Epithelial cell of prostate (primary cell): ENCODE measurements at regions not wholly inside any gene's neighbourhood (a gene's known extent, or its start where the extent isn't known, plus 50 kb on each side); places are given as distances from the start of the nearest gene placed in this dataset.
A peak's percentile ranks its signal among the peaks of the same experiment; 100 is the strongest.

Source experiments
- DNase-seq: peaks from one replicate; pipeline ENCODE4 v3.0.0-alpha.2; 2011; ENCODE audit warnings: low read depth, low spot score
- H3K27ac ChIP-seq: fragments of 450-650 bp; 2 replicates; pipeline ENCODE4 v1.5.1; 2017; ENCODE audit warnings: mild to moderate bottlenecking

GRCh38 chr4:144202081-144202480 lies 61.6 kb upstream of the GYPA start:
- no peak overlapping the region for H3K27ac ChIP-seq
- DNase-seq: no peak

- no peak overlapping the region for H3K27ac ChIP-seq
- no peak for DNase-seq
These were observed 62.6 kb upstream of the GYPA start for GRCh38 chr4:144203155-144203554.

GRCh38 chr4:144204431-144204830 lies 63.9 kb upstream of the GYPA start:
- DNase-seq: no peak
- H3K27ac ChIP-seq: no peak overlapping the region

- no peak overlapping the region for H3K27ac ChIP-seq
- DNase-seq: no peak
These were observed 66.2 kb upstream of the GYPA start for GRCh38 chr4:144206711-144207110.

- no peak for DNase-seq
- no peak overlapping the region for H3K27ac ChIP-seq
These were observed 67.6 kb upstream of the GYPA start for GRCh38 chr4:144208074-144208473.

GRCh38 chr4:144209491-144209890 lies 69.0 kb upstream of the GYPA start:
- no peak for DNase-seq
- H3K27ac ChIP-seq: no peak overlapping the region

- DNase-seq: no peak
- H3K27ac ChIP-seq: no peak overlapping the region
These were observed 72.9 kb upstream of the GYPA start for GRCh38 chr4:144213371-144213770.

- H3K27ac ChIP-seq: no peak overlapping the region
- DNase-seq: no peak
These were observed 82.6 kb upstream of the GYPA start for GRCh38 chr4:144223149-144223548.

GRCh38 chr4:144223661-144224060 lies 83.1 kb upstream of the GYPA start:
- no peak for DNase-seq
- no peak overlapping the region for H3K27ac ChIP-seq

- H3K27ac ChIP-seq: no peak overlapping the region
- no peak for DNase-seq
These were observed 118.8 kb upstream of the GYPA start for GRCh38 chr4:144259285-144259684.

GRCh38 chr4:144267084-144267483 lies 126.6 kb upstream of the GYPA start:
- no peak for DNase-seq

GRCh38 chr4:144280688-144281087 lies 140.2 kb upstream of the GYPA start:
- H3K27ac ChIP-seq: no peak overlapping the region
- no peak for DNase-seq

More at GRCh38 chr4:144267084-144267483, 126.6 kb upstream of the GYPA start:
- H3K27ac ChIP-seq: no peak overlapping the region

- no peak for DNase-seq
- H3K27ac ChIP-seq: no peak overlapping the region
These were observed 143.0 kb upstream of the GYPA start for GRCh38 chr4:144283526-144283925.

- no peak for DNase-seq
- H3K27ac ChIP-seq: no peak overlapping the region
These were observed 143.5 kb upstream of the GYPA start for GRCh38 chr4:144284026-144284425.

GRCh38 chr4:144288011-144288903 lies 147.7 kb upstream of the GYPA start:
- DNase-seq: no peak
- H3K27ac ChIP-seq: no peak overlapping the region

- H3K27ac ChIP-seq: no peak overlapping the region
- DNase-seq: no peak
These were observed 149.3 kb upstream of the GYPA start for GRCh38 chr4:144289667-144290428.

- no peak for DNase-seq
- no peak overlapping the region for H3K27ac ChIP-seq
These were observed 150.6 kb upstream of the GYPA start for GRCh38 chr4:144291164-144291563.

GRCh38 chr4:144294211-144294610 lies 153.7 kb upstream of the GYPA start:
- DNase-seq: no peak
- H3K27ac ChIP-seq: peak overlapping the region; percentile 59

GRCh38 chr4:144295286-144295995 lies 154.9 kb upstream of the GYPA start:
- H3K27ac ChIP-seq: peak overlapping the region; percentile 59
- peak; percentile 14 for DNase-seq

GRCh38 chr4:144296941-144297340 lies 156.4 kb upstream of the GYPA start:
- DNase-seq: no peak

GRCh38 chr4:144298519-144298918 lies 158.0 kb upstream of the GYPA start:
- no peak overlapping the region for H3K27ac ChIP-seq
- DNase-seq: no peak

More at GRCh38 chr4:144296941-144297340, 156.4 kb upstream of the GYPA start:
- no peak overlapping the region for H3K27ac ChIP-seq
